ENCODE measurements at regions not wholly inside any gene's neighbourhood (a gene's known extent, or its start where the extent isn't known, plus 50 kb on each side); places are given as distances from the start of the nearest gene placed in this dataset.

DNA sequence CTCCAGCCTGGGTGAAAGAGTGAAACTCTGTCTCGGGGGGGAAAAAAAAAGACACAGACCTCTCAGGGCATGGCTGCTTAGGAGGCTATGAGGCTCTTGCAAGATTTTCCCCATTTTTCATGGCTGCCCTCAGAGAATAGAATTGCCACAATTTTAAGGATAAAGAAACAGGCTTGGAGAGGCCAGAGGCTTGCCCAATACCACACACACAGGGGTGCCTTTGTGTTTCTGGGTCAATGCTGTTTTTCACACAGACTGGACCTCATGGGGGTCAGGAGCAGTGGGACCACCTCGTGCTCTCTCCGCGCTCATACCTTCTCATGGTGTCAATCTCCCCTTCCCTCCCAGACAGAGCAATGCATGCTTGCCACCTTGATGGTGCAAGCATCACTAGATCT is 65.4 kb upstream of the ST3GAL5 start:
- no peak overlapping the region for H3K4me3 ChIP-seq
- intact Hi-C loops (cut with DNase I) = no loop called here
- TF ChIP-seq, protein P1, sequence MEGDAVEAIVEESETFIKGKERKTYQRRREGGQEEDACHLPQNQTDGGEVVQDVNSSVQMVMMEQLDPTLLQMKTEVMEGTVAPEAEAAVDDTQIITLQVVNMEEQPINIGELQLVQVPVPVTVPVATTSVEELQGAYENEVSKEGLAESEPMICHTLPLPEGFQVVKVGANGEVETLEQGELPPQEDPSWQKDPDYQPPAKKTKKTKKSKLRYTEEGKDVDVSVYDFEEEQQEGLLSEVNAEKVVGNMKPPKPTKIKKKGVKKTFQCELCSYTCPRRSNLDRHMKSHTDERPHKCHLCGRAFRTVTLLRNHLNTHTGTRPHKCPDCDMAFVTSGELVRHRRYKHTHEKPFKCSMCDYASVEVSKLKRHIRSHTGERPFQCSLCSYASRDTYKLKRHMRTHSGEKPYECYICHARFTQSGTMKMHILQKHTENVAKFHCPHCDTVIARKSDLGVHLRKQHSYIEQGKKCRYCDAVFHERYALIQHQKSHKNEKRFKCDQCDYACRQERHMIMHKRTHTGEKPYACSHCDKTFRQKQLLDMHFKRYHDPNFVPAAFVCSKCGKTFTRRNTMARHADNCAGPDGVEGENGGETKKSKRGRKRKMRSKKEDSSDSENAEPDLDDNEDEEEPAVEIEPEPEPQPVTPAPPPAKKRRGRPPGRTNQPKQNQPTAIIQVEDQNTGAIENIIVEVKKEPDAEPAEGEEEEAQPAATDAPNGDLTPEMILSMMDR (IDR thresholded peaks at IDR 0.05) = no peak
- no peaks in the 10 kb centered on the region for H3K36me3 ChIP-seq
- no peak for DNase-seq (ENCODE audit: low spot score in 2 of 2)
- H3K9me3 ChIP-seq = no peaks in the 10 kb centered on the region
- H3K27me3 ChIP-seq = no peaks in the 10 kb centered on the region
- H3K27ac ChIP-seq = no peak overlapping the region
- no peaks in the 10 kb centered on the region for H3K4me1 ChIP-seq

DNA sequence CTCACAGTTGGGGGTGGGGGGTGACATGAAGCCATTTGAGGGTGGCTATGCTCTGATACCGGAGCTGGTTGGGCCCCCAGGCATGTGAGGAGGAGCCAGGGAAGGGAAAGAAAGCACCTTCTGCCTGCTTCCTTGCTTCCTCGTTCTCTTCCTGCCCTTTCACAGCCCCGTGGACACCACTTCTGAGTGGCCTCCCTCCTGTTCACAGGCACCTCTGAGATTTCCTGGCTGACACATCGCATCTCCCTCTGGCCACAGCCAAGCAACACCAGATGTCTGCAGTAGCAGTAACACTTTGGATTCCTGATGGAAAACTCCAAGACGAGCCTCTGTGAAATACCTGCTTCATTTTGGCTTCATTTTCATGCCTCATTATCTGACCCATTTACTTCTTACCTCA is 64.7 kb upstream of the ST3GAL5 start:
- Histone ChIP-seq H3K27me3 (no peaks in the 10 kb centered on the region), H3K4me1 (no peaks in the 10 kb centered on the region), H3K4me3 (no peak overlapping the region), H3K27ac (no peak overlapping the region), H3K9me3 (no peaks in the 10 kb centered on the region), H3K36me3 (no peaks in the 10 kb centered on the region)
- no peak for DNase-seq (ENCODE audit: low spot score in 2 of 2)
- intact Hi-C loops (cut with DNase I) = no loop called here
- TF ChIP-seq, protein P1 (IDR thresholded peaks at IDR 0.05) = no peak

DNA sequence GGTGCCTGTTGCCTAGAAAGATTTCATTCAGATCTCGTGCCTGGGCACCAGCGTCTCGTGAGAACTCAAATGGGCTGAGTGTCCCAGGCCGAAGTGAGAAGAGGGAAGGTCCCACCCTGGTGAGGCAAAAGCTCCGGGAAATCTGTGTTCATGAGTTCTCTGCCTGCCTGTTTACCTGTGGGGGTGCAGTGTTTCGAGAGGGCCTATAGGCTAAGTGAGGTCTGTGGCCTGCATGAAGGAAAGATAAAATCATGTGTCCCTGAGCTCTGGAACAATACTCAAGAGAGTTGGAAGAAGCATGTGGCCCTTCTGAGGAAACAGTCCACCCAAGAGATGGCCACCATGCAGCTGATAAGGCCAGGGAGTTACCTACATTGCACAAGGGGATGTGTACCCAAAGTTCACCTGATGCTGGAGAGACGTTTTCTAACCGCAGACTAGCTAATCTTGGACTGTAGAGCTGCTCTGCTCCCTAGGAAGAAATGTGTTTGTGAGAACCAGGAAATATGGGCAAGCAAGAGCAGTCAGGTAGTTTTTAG is 63.5 kb upstream of the ST3GAL5 start:
- TF ChIP-seq, protein P1 (IDR thresholded peaks at IDR 0.05) = no peak
- H3K4me3 ChIP-seq = no peak overlapping the region
- no peaks in the 10 kb centered on the region for H3K27me3 ChIP-seq
- H3K27ac ChIP-seq = no peak overlapping the region
- no peaks in the 10 kb centered on the region for H3K9me3 ChIP-seq
- no peaks in the 10 kb centered on the region for H3K36me3 ChIP-seq
- no peak for DNase-seq (ENCODE audit: low spot score in 2 of 2)
- no peaks in the 10 kb centered on the region for H3K4me1 ChIP-seq
- intact Hi-C loops (cut with DNase I) = no loop called here

DNA sequence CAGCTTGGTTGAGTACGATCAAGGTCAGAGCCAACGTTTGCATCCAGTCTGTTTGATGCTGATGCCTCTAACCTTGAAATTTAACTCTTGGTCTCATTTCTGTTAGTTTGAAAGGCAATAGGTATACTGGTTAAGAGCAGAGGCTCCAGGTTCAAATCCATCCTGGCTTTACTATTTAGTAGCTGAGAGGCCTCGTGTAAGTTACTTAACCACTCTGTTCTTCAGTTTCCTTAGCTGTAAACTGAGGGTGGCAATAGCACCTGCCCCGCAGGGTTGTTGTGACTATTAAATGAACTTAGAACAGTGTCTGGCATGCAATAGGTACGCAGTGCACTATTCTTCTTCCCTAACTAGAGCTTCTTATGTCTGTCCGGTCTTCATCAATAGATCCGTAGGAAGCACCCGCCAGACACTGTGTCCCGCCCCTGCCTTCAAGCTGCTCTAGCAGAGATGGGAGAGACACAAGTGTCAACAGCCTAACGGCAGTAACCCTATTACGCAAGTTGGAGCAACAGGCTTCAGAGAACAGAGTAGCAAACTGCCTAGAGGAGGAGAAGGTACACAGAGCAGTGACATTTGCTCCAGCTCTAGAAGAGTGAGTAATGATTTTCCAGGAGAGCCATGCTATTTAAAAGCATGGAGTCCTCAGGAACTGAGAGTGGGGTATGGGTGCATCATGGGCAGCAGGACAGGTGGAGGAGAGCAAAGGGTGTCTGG is 62.7 kb upstream of the ST3GAL5 start:
- Histone ChIP-seq H3K9me3 (no peaks in the 10 kb centered on the region), H3K27ac (no peak overlapping the region), H3K36me3 (no peaks in the 10 kb centered on the region), H3K4me1 (no peaks in the 10 kb centered on the region), H3K4me3 (no peak overlapping the region), H3K27me3 (no peaks in the 10 kb centered on the region)
- TF ChIP-seq, protein P1 (IDR thresholded peaks at IDR 0.05) = no peak
- intact Hi-C loops (cut with DNase I) = no loop called here
- DNase-seq (ENCODE audit: low spot score in 2 of 2) = no peak

DNA sequence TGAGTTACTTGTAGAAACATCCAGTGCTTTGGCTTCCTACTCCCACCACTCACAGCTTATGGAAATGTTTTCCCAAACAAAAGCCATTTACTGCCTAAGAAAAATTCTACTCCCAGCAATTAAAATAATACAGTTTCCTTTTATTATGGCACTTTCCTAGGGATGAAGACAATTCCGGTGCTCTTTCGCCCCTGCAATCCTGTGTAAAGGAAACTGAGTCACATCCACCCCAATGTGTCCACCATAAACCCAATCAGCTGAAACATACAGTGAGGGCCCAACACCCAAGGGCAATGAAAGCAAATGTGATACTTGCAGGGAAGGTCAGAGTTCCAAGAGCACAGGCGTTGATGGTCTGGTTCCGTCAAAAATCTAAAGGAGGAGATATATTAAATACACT is 62.0 kb upstream of the ST3GAL5 start:
- H3K27ac ChIP-seq = no peak overlapping the region
- intact Hi-C loops (cut with DNase I) = no loop called here

More for the DNA sequence above, 62.0 kb upstream of the ST3GAL5 start:
- no peaks in the 10 kb centered on the region for H3K9me3 ChIP-seq
- H3K36me3 ChIP-seq = no peaks in the 10 kb centered on the region
- no peak for DNase-seq (ENCODE audit: low spot score in 2 of 2)
- H3K27me3 ChIP-seq = no peaks in the 10 kb centered on the region
- TF ChIP-seq, protein P1 (IDR thresholded peaks at IDR 0.05) = no peak
- H3K4me3 ChIP-seq = no peak overlapping the region
- no peaks in the 10 kb centered on the region for H3K4me1 ChIP-seq

All from ascending aorta (tissue), 2 donors.